Colon (tissue), 2 donors: ENCODE measurements at regions not wholly inside any gene's neighbourhood (a gene's known extent, or its start where the extent isn't known, plus 50 kb on each side); places are given as distances from the start of the nearest gene placed in this dataset.
"Not testable (repeated sequence)": the region's sequence is repeated elsewhere in the genome, so short reads cannot be mapped to it uniquely, and the experiment has no call there.

Source experiments
- FAIRE-seq: peaks from 2 replicates; lab custom pipeline; 2012; peaks lifted over from hg19 to GRCh38; lab: Jason Lieb, UNC
- donor health status: control.
- donor health status: control.

- no peak for FAIRE-seq
Observed at GRCh38 chr10:3264161-3264761, 91.7 kb upstream of the PITRM1 start.

- no peak for FAIRE-seq
Observed at GRCh38 chr10:3263747-3264146, 91.2 kb upstream of the PITRM1 start.

- FAIRE-seq: no peak
Observed at GRCh38 chr10:3263082-3263481, 90.5 kb upstream of the PITRM1 start.

GRCh38 chr10:3261921-3262320 lies 89.3 kb upstream of the PITRM1 start:
- no peak for FAIRE-seq

- FAIRE-seq: no peak
Observed at GRCh38 chr10:3260066-3260834, 87.7 kb upstream of the PITRM1 start.

- FAIRE-seq: no peak
Observed at GRCh38 chr10:3259499-3259898, 86.9 kb upstream of the PITRM1 start.

GRCh38 chr10:3258394-3258793 lies 85.8 kb upstream of the PITRM1 start:
- no peak for FAIRE-seq

GRCh38 chr10:3255616-3256015 lies 83.0 kb upstream of the PITRM1 start:
- no peak for FAIRE-seq

GRCh38 chr10:3255075-3255474 lies 82.5 kb upstream of the PITRM1 start:
- FAIRE-seq: no peak

GRCh38 chr10:3253974-3254373 lies 81.4 kb upstream of the PITRM1 start:
- not testable (repeated sequence) for FAIRE-seq

GRCh38 chr10:3251172-3251571 lies 78.6 kb upstream of the PITRM1 start:
- FAIRE-seq: no peak

GRCh38 chr10:3249307-3249889 lies 76.8 kb upstream of the PITRM1 start:
- FAIRE-seq: no peak

- FAIRE-seq: no peak
Observed at GRCh38 chr10:3248526-3249306, 76.1 kb upstream of the PITRM1 start.

- no peak for FAIRE-seq
Observed at GRCh38 chr10:3245395-3245794, 72.8 kb upstream of the PITRM1 start.

GRCh38 chr10:3241967-3242650 lies 69.5 kb upstream of the PITRM1 start:
- FAIRE-seq: no peak

- FAIRE-seq: no peak
Observed at GRCh38 chr10:3241274-3241921, 68.8 kb upstream of the PITRM1 start.

GRCh38 chr10:3239920-3240894 lies 67.6 kb upstream of the PITRM1 start:
- FAIRE-seq: no peak

GRCh38 chr10:3239066-3239919 lies 66.7 kb upstream of the PITRM1 start:
- FAIRE-seq: no peak

GRCh38 chr10:3238115-3238871 lies 65.7 kb upstream of the PITRM1 start:
- no peak for FAIRE-seq
